A673 (cell line): ENCODE measurements at regions not wholly inside any gene's neighbourhood (a gene's known extent, or its start where the extent isn't known, plus 50 kb on each side); places are given as distances from the start of the nearest gene placed in this dataset.

Source experiments
- EZH2 ChIP-seq: fragments of 200-600 bp; sonication (generic); IDR thresholded peaks from 2 replicates; pipeline ENCODE4 v1.6.1; 2017; ENCODE audit warnings: borderline replicate concordance, low read depth, mild to moderate bottlenecking, mixed read lengths, antibody characterized with exemption, low read length; ENCODE audit not compliant: poor library complexity, severe bottlenecking
- TF ChIP-seq, protein P1 (sequence below): fragments of 300-800, 200-600 bp; sonication (generic); conservative IDR thresholded peaks from 2 replicates; pipeline ENCODE4 v1.5.1; 2017; ENCODE audit warnings: low read depth, mild to moderate bottlenecking, antibody characterized with exemption, low read length, moderate library complexity, mixed read lengths

GRCh38 chr13:22265563-22265962 lies 594.7 kb downstream of the FGF9 start:
- TF ChIP-seq, protein P1, sequence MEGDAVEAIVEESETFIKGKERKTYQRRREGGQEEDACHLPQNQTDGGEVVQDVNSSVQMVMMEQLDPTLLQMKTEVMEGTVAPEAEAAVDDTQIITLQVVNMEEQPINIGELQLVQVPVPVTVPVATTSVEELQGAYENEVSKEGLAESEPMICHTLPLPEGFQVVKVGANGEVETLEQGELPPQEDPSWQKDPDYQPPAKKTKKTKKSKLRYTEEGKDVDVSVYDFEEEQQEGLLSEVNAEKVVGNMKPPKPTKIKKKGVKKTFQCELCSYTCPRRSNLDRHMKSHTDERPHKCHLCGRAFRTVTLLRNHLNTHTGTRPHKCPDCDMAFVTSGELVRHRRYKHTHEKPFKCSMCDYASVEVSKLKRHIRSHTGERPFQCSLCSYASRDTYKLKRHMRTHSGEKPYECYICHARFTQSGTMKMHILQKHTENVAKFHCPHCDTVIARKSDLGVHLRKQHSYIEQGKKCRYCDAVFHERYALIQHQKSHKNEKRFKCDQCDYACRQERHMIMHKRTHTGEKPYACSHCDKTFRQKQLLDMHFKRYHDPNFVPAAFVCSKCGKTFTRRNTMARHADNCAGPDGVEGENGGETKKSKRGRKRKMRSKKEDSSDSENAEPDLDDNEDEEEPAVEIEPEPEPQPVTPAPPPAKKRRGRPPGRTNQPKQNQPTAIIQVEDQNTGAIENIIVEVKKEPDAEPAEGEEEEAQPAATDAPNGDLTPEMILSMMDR: no peak
- TF ChIP-seq EZH2: no peak
